HCT116 (cell line): ENCODE measurements at regions not wholly inside any gene's neighbourhood (a gene's known extent, or its start where the extent isn't known, plus 50 kb on each side); places are given as distances from the start of the nearest gene placed in this dataset.

Experiments
- ATAC-seq: fragments of 200-7000 bp; cut with Tn5 transposase; 2 replicates; pipeline ENCODE4 v1.9.1; 2020; ENCODE audit warnings: mild to moderate bottlenecking, moderate library complexity
- BruUV-seq: library from RNA; stranded (reverse); fragments of 400-500 nt; replicated peaks from 2 replicates; lab custom pipeline; 2021; lab: Mats Ljungman, UMichigan
- CTCF ChIA-PET: fragments of 300-600 bp; sonication (Branson Sonifier 250); formaldehyde crosslinking; loops from one replicate; lab custom pipeline; 2021; ENCODE audit warnings: antibody characterized with exemption; lab: Charles Lee
- POLR2A ChIA-PET: fragments of 300-600, 350-600 bp; sonication (Branson Sonifier 250); formaldehyde crosslinking; loops from one replicate; lab custom pipeline; 2021; ENCODE audit warnings: antibody characterized with exemption; lab: Charles Lee
- RAD21 ChIA-PET, 2 experiments: fragments of 300-600 bp; sonication (Branson Sonifier 250); formaldehyde crosslinking; loops; one replicate each; lab custom pipeline; 2023; ENCODE audit warnings: low total read pairs in 2 of 2; ENCODE audit not compliant: uncharacterized antibody in 2 of 2, unreplicated experiment in 2 of 2, low non-redundant PET in 1 of 2; lab: Charles Lee
- DNase-seq: peaks from one replicate; pipeline ENCODE4 v3.0.0-alpha.2; 2010; ENCODE audit warnings: low read depth, low spot score
- H2AFZ ChIP-seq: fragments of 200-600 bp; shearing (Covaris generic), sonication (generic); 2 replicates; pipeline ENCODE4 v1.6.1; 2017; ENCODE audit warnings: low read depth, mixed run types, mixed read lengths, antibody characterized with exemption, low read length; ENCODE audit not compliant: poor library complexity, severe bottlenecking
- H3K27ac ChIP-seq: 2 replicates; pipeline ENCODE4 v1.5.1; 2012; ENCODE audit warnings: low read depth, low read length
- H3K27me3 ChIP-seq: fragments of 200-600 bp; sonication (generic); 2 replicates; pipeline ENCODE4 v1.6.1; 2016; ENCODE audit warnings: mixed run types, low read length, mixed read lengths; ENCODE audit not compliant: insufficient read depth
- H3K36me3 ChIP-seq, 2 experiments: fragments of 200-500 bp in 1 of 2; fragments of 200-600 bp in 1 of 2; sonication (Bioruptor generic) in 1 of 2; sonication (generic) in 1 of 2; 2 replicates each; pipeline versions ENCODE4 v1.5.1 to v1.6.1; 2014 to 2016; ENCODE audit warnings: low read length in 2 of 2, inconsistent platforms in 1 of 2, mixed read lengths in 1 of 2, mixed run types in 1 of 2; ENCODE audit not compliant: insufficient read depth in 2 of 2, control insufficient read depth in 1 of 2
- H3K4me1 ChIP-seq, 2 experiments: fragments of 200-600 bp in 1 of 2; sonication (generic) in 1 of 2; 2 replicates each; pipeline versions ENCODE4 v1.5.1 to v1.6.1; 2012 to 2017; ENCODE audit warnings: low read length in 2 of 2, inconsistent platforms in 1 of 2, mild to moderate bottlenecking in 1 of 2, mixed read lengths in 1 of 2, mixed run types in 1 of 2, moderate library complexity in 1 of 2; ENCODE audit not compliant: insufficient read depth in 2 of 2, control insufficient read depth in 1 of 2
- H3K4me2 ChIP-seq: fragments of 200-600 bp; sonication (generic); 2 replicates; pipeline ENCODE4 v1.6.1; 2017; ENCODE audit warnings: mixed run types, low read length, mixed read lengths
- H3K4me3 ChIP-seq, 2 experiments: fragments of 200-600 bp in 1 of 2; sonication (generic) in 1 of 2; replicated peaks in 1 of 2; 2 replicates each; pipeline ENCODE4 v1.5.1; 2011 to 2016; ENCODE audit warnings: low read length in 2 of 2, control low read depth in 1 of 2, low read depth in 1 of 2, mild to moderate bottlenecking in 1 of 2, mixed read lengths in 1 of 2, mixed run types in 1 of 2
- H3K79me2 ChIP-seq: fragments of 200-600 bp; sonication (generic); 2 replicates; pipeline ENCODE4 v1.6.1; 2017; ENCODE audit warnings: mild to moderate bottlenecking, mixed run types, low read length, moderate library complexity, mixed read lengths; ENCODE audit not compliant: insufficient read depth
- H3K9ac ChIP-seq: fragments of 200-600 bp; sonication (generic); 2 replicates; pipeline ENCODE4 v1.6.1; 2016; ENCODE audit warnings: low read length, mixed read lengths
- H3K9me2 ChIP-seq: fragments of 200-600 bp; sonication (generic), shearing (Covaris generic); 2 replicates; pipeline ENCODE4 v1.6.1; 2017; ENCODE audit warnings: mixed run types, mild to moderate bottlenecking, moderate library complexity; ENCODE audit not compliant: insufficient read depth
- H3K9me3 ChIP-seq, 2 experiments: fragments of 200-500 bp in 1 of 2; fragments of 200-600 bp in 1 of 2; sonication (Bioruptor generic) in 1 of 2; sonication (generic) in 1 of 2; 2 replicates each; pipeline ENCODE4 v1.6.1; 2014 to 2017; ENCODE audit warnings: low read length in 2 of 2, mixed read lengths in 2 of 2, inconsistent platforms in 1 of 2, low read depth in 1 of 2, mild to moderate bottlenecking in 1 of 2, mixed run types in 1 of 2, moderate library complexity in 1 of 2; ENCODE audit not compliant: control insufficient read depth in 1 of 2, insufficient read depth in 1 of 2
- H4K20me1 ChIP-seq: fragments of 200-600 bp; sonication (generic), shearing (Covaris generic); 2 replicates; pipeline ENCODE4 v1.6.1; 2017; ENCODE audit warnings: mixed run types, mild to moderate bottlenecking, moderate library complexity; ENCODE audit not compliant: insufficient read depth
- CBX3 ChIP-seq: IDR thresholded peaks from 2 replicates; pipeline ENCODE4 v1.6.1; 2012; ENCODE audit warnings: low read depth
- CEBPB ChIP-seq: IDR thresholded peaks from 2 replicates; pipeline ENCODE4 v1.6.1; 2012; ENCODE audit warnings: low read depth
- CTCF ChIP-seq, 3 experiments: fragments of 200-600 bp in 1 of 3; sonication (generic) in 1 of 3; IDR thresholded peaks in 2 of 3; conservative IDR thresholded peaks in 1 of 3; 2 replicates each; pipeline ENCODE4 v1.5.1; 2012 to 2017; ENCODE audit warnings: low read depth in 2 of 3, low read length in 2 of 3, antibody characterized with exemption in 1 of 3, borderline replicate concordance in 1 of 3, control low read depth in 1 of 3, mild to moderate bottlenecking in 1 of 3, mixed read lengths in 1 of 3, mixed run types in 1 of 3, moderate library complexity in 1 of 3; ENCODE audit not compliant: insufficient read depth in 1 of 3
- EZH2 ChIP-seq: fragments of 200-600 bp; sonication (generic); IDR thresholded peaks from 2 replicates; pipeline ENCODE4 v1.6.1; 2017; ENCODE audit warnings: antibody characterized with exemption, mixed run types
- EZH2phosphoT487 ChIP-seq: fragments of 200-600 bp; IDR thresholded peaks from 2 replicates; pipeline ENCODE4 v1.6.1; 2018; ENCODE audit warnings: antibody characterized with exemption, borderline replicate concordance
- MAX ChIP-seq: IDR thresholded peaks from 2 replicates; pipeline ENCODE4 v1.6.1; 2012
- POLR2AphosphoS5 ChIP-seq: IDR thresholded peaks from 2 replicates; pipeline ENCODE4 v1.6.1; 2011; ENCODE audit warnings: mild to moderate bottlenecking, low read depth, low read length, moderate library complexity
- RAD21 ChIP-seq: IDR thresholded peaks from 2 replicates; pipeline ENCODE4 v1.6.1; 2012; ENCODE audit warnings: low read depth, mild to moderate bottlenecking
- REST ChIP-seq: IDR thresholded peaks from 2 replicates; pipeline ENCODE4 v1.6.1; 2012; ENCODE audit warnings: low read depth
- SP1 ChIP-seq: IDR thresholded peaks from 2 replicates; pipeline ENCODE4 v1.6.1; 2012; ENCODE audit warnings: low read depth
- SRF ChIP-seq: IDR thresholded peaks from 2 replicates; pipeline ENCODE4 v1.6.1; 2012; ENCODE audit warnings: low read depth
- YY1 ChIP-seq: IDR thresholded peaks from 2 replicates; pipeline ENCODE4 v1.6.1; 2011; ENCODE audit warnings: low read length, low read depth, moderate library complexity, mild to moderate bottlenecking; ENCODE audit not compliant: insufficient replicate concordance; ENCODE audit errors: extremely low read depth
- ZNF274 ChIP-seq: fragments of 200-500 bp; sonication (Bioruptor generic); IDR thresholded peaks from 2 replicates; pipeline ENCODE4 v1.6.1; 2014; ENCODE audit warnings: mild to moderate bottlenecking, low read depth, low read length, inconsistent platforms
- intact Hi-C: fragments of 100-400 bp; cut with micrococcal nuclease; formaldehyde crosslinking; loops from 2 replicates; pipeline ENCODE4 v1.10.0; 2022

- no TSS peak for BruUV-seq
- H2AFZ ChIP-seq = no peak overlapping the region
- ChIA-PET POLR2A (no interaction called here), CTCF (no interaction called here)
- H4K20me1 ChIP-seq = no peaks in the 10 kb centered on the region
- H3K27me3 ChIP-seq = peaks cover 23% of the 10 kb centered on the region; the same call in 1 of the 2 replicates
- H3K4me2 ChIP-seq = no peak overlapping the region
- no peaks in the 10 kb centered on the region for H3K36me3 ChIP-seq
- intact Hi-C loops = no loop called here
- H3K27ac ChIP-seq = no peak overlapping the region
- H3K4me1 ChIP-seq = peaks cover 3 to 11% of the 10 kb centered on the region in 2 experiments; a peak in 3 of 4 replicates
- H3K9me3 ChIP-seq = no peaks in the 10 kb centered on the region
- H3K4me3 ChIP-seq = no peak overlapping the region
- TF ChIP-seq EZH2 (no peak), CBX3 (no peak), MAX (no peak), POLR2AphosphoS5 (no peak), EZH2phosphoT487 (no peak), ZNF274 (no peak), SP1 (no peak), CEBPB (no peak), RAD21 (no peak), REST (no peak), SRF (no peak), YY1 (no peak), CTCF (IDR thresholded peaks at IDR 0.05 in 2 of 3, conservative IDR thresholded peaks at IDR 0.05 in 1 of 3; ENCODE audit: borderline replicate concordance in 1 of 3, insufficient read depth in 1 of 3, low read depth in 2 of 3, low read length in 2 of 3) (no peak)
- TF ChIP-seq, all 23 proteins: peak for 0
- RAD21 ChIA-PET = no interaction called here
- Histone ChIP-seq H3K9me2 (no peaks in the 10 kb centered on the region), H3K79me2 (no peaks in the 10 kb centered on the region), H3K9ac (no peak overlapping the region)
- DNase-seq (no peak), ATAC-seq (peak; percentile 52; the same call in 1 of the 2 replicates)
These were observed 99.8 kb upstream of the NECTIN1 start for GRCh38 chr11:119828819-119829218.
